ENCODE measurements at regions not wholly inside any gene's neighbourhood (a gene's known extent, or its start where the extent isn't known, plus 50 kb on each side); places are given as distances from the start of the nearest gene placed in this dataset.

GRCh38 chr12:127133675-127134335 lies 1133.2 kb upstream of the TMEM132C start:
- TF ChIP-seq, protein P1, sequence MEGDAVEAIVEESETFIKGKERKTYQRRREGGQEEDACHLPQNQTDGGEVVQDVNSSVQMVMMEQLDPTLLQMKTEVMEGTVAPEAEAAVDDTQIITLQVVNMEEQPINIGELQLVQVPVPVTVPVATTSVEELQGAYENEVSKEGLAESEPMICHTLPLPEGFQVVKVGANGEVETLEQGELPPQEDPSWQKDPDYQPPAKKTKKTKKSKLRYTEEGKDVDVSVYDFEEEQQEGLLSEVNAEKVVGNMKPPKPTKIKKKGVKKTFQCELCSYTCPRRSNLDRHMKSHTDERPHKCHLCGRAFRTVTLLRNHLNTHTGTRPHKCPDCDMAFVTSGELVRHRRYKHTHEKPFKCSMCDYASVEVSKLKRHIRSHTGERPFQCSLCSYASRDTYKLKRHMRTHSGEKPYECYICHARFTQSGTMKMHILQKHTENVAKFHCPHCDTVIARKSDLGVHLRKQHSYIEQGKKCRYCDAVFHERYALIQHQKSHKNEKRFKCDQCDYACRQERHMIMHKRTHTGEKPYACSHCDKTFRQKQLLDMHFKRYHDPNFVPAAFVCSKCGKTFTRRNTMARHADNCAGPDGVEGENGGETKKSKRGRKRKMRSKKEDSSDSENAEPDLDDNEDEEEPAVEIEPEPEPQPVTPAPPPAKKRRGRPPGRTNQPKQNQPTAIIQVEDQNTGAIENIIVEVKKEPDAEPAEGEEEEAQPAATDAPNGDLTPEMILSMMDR (IDR thresholded peaks at IDR 0.05; ENCODE audit: low read length): no peak
- TF ChIP-seq EZH2 (IDR thresholded peaks at IDR 0.05; ENCODE audit: borderline replicate concordance, low read length): no peak
